NCI-H1436 treated with DMSO at 0.1 percent for 48 hours (cell line): ENCODE measurements at regions not wholly inside any gene's neighbourhood (a gene's known extent, or its start where the extent isn't known, plus 50 kb on each side); places are given as distances from the start of the nearest gene placed in this dataset.

ENCODE experiments used
- DNase-seq: peaks from one replicate; lab custom pipeline; 2025; lab: John Stamatoyannopoulos, UW

GRCh38 chr7:118573085-118573484 lies 348.6 kb downstream of the ANKRD7 start:
- DNase-seq: no peak

GRCh38 chr7:118575393-118575948 lies 351.0 kb downstream of the ANKRD7 start:
- DNase-seq: no peak

GRCh38 chr7:118580743-118581382 lies 356.4 kb downstream of the ANKRD7 start:
- DNase-seq: no peak

GRCh38 chr7:118583641-118584040 lies 359.1 kb downstream of the ANKRD7 start:
- DNase-seq: no peak

GRCh38 chr7:118586248-118586647 lies 361.7 kb downstream of the ANKRD7 start:
- DNase-seq: no peak

- DNase-seq: no peak
Measured at GRCh38 chr7:118590107-118590506, 365.6 kb downstream of the ANKRD7 start.

GRCh38 chr7:118602090-118602489 lies 377.6 kb downstream of the ANKRD7 start:
- DNase-seq: no peak

- DNase-seq: no peak
Measured at GRCh38 chr7:118606602-118607001, 382.1 kb downstream of the ANKRD7 start.

GRCh38 chr7:118609207-118609606 lies 384.7 kb downstream of the ANKRD7 start:
- no peak for DNase-seq

GRCh38 chr7:118615681-118616080 lies 391.2 kb downstream of the ANKRD7 start:
- DNase-seq: no peak

- no peak for DNase-seq
Measured at GRCh38 chr7:118621810-118622360, 397.4 kb downstream of the ANKRD7 start.

GRCh38 chr7:118626739-118627138 lies 402.2 kb downstream of the ANKRD7 start:
- no peak for DNase-seq

- DNase-seq: no peak
Measured at GRCh38 chr7:118627467-118627866, 403.0 kb downstream of the ANKRD7 start.

GRCh38 chr7:118629898-118630438 lies 405.5 kb downstream of the ANKRD7 start:
- DNase-seq: no peak

- DNase-seq: no peak
Measured at GRCh38 chr7:118642396-118642795, 417.9 kb downstream of the ANKRD7 start.

- DNase-seq: no peak
Measured at GRCh38 chr7:118644346-118644745, 419.8 kb downstream of the ANKRD7 start.

GRCh38 chr7:118648002-118648401 lies 423.5 kb downstream of the ANKRD7 start:
- DNase-seq: no peak

GRCh38 chr7:118657391-118658005 lies 433.0 kb downstream of the ANKRD7 start:
- DNase-seq: no peak

- no peak for DNase-seq
Measured at GRCh38 chr7:118662266-118662665, 437.8 kb downstream of the ANKRD7 start.

- no peak for DNase-seq
Measured at GRCh38 chr7:118664498-118664897, 440.0 kb downstream of the ANKRD7 start.

- no peak for DNase-seq
Measured at GRCh38 chr7:118671149-118671548, 446.6 kb downstream of the ANKRD7 start.

- no peak for DNase-seq
Measured at GRCh38 chr7:118684796-118685195, 460.3 kb downstream of the ANKRD7 start.

- no peak for DNase-seq
Measured at GRCh38 chr7:118689403-118689802, 464.9 kb downstream of the ANKRD7 start.
